LoVo (cell line): ENCODE measurements at regions not wholly inside any gene's neighbourhood (a gene's known extent, or its start where the extent isn't known, plus 50 kb on each side); places are given as distances from the start of the nearest gene placed in this dataset.
A peak's percentile ranks its signal among the peaks of the same experiment; 100 is the strongest.

ENCODE experiments used
- DNase-seq: peaks from one replicate; pipeline ENCODE4 v3.0.0-alpha.2; 2016; ENCODE audit warnings: low spot score

DNA sequence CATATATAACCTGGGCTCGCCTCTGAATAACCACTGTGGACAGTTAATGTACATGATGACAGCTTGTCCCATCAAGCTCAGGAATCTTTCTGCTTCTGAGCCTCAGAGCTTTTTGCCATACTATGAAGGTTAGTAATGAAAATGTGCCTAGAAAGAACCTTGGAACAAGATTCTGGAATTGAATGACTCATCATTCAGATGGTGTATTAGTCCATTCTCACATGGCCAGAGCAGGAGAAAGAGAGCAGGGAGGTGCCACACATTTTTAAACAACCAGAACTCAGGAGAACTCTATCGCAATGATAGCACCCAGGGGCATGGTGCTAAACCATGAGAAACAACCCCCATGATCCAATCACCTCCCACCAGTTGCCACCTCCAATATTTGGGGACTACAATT is 542.1 kb downstream of the PRR16 start:
- DNase-seq = no peak

DNA sequence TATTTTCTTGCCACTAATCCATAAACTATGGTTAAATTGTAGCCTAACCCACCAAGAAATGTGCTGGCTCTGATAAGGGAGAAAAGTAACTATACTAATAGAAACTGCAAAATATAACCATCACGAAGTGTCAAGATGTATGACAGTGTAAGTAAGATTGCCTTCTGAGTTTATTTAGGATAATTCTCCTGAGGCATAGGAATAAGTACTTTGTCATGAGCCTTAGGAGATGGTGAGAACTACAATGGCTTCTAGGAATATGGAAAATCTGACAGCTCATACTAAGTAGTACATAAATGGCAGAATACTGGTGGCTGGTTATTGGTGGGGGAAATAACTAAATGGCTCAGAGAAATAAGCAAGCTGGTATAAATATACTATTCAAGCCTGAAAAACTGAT is 543.9 kb downstream of the PRR16 start:
- DNase-seq = no peak

DNA sequence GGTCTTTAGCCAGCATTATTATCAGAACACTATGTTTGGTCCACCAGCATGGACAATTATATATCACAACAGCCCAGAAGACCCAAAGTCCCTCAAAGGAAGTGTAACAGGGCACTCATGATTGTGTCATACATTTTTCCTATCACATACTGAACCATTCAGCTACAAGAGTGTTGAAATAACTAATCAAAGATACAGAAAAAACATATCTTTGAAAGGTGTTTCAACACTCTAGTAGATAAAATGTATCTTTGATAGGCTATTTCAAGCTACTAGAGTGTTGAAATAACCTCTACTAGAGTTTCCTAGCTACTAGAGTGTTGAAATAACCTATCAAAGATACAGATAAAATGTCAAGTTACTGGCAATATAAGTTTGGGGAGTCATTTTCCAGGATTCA is 545.0 kb downstream of the PRR16 start:
- no peak for DNase-seq

DNA sequence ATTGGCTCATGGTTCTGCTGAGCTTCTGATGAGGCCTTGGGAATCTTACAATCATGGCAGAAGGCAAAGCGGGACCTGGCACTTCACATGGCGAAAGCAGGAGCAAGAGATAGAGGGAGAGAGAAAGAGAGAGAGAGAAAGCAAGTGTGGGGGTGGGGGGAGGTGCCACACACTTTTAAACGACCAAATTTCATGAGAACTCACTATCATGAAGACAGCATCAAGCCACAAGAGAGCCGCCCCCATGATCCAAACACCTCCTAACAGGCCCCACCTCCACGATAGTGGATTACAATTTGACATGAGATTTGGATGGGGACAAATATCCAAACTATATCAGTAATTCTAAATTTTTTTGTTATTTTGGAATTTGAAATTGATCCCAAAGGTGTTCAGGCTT is 553.9 kb downstream of the PRR16 start:
- no peak for DNase-seq

DNA sequence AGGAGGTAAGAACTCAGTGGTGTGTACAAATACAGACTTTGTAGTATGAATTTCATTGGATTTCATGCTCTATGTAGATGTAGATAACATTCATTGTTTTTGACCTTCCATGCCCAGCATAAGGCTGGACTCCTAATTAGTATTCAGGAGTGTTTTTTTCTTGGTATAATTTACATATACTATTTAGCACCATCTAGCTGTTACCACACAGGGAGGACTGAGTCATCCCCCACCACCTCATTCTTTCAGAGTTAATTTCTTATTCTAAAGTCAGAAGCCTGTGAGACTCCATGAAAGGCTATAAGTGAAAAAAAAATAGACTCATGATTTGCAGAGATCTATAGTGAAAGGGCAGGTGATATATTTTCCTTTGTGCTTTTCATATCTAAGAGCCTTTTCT is 555.0 kb downstream of the PRR16 start:
- no peak for DNase-seq

DNA sequence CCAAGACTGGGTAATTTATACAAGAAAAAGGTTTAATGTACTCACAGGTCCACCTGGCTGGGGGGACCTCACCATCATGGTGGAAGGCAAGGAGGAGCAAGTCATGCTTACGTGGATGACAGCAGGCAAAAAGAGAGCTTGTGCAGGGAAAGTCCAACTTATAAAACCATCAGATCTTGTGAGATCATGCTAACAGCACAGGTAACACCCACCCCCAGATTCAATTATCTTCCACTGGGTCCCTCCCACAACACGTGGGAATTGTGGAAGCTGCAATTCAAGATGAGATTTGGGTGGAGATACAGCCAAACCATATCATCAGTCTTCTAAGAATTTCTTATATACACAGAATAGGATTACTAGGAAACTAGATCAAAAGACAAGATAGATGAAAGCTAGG is 555.6 kb downstream of the PRR16 start:
- DNase-seq = no peak

DNA sequence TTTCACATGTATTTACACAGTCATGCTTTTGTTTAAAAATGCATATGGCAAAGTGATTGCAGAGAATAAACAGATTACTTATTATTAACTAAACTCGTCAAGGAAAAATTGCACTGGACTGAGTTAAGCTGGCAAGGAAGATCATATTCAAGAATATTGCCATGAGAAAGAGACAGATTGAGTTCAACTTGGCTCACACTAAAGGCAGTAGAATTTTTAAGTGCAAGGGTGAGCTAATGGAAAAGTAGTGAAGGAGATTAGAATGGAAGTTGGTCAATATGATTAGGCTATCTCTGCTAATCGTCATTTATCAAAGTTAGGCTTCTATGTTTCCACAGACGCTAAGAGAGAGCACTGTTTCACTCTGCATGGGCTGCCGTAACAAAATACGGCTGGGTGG is 557.6 kb downstream of the PRR16 start:
- DNase-seq = no peak

DNA sequence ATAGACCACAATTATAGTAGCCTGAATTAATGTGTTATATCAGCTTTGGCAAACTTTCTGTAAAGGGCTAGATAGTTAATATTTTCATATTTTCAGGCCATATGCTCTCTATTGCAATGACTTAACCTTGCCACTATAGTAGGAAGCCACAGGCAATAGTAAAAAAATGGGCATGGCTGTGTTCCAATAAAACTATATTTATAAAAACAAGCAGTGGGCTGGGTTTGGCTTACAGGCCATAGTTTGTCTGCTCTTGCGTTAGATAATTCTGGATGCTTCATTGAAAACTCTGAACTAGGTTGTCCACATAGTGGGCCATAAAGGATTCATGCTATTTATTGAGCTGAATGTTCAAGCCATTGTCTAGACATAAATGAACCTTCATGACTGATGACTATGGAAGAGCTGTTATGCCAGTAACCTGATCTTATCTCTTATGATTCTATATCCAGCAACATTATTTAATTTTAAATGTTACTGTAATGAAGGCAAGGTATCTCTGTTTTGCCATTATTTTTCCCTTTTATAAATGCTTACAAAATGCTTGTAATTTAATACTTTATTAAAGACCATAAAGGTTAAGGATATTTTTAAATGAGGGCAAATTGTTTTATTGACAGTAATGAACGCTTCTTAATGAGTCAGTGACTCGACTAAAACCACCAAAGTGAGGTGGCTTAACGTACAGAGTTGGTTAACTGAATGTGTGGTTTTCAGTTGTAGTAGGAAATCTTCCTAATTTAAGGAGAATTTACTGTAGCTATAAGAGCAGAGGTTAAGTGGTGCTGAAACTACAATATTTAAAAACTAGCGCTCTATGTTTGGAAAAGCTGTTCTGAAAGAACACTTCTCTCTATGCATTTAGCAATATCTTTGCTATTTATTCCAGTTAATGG is 560.6 kb downstream of the PRR16 start:
- DNase-seq = no peak

DNA sequence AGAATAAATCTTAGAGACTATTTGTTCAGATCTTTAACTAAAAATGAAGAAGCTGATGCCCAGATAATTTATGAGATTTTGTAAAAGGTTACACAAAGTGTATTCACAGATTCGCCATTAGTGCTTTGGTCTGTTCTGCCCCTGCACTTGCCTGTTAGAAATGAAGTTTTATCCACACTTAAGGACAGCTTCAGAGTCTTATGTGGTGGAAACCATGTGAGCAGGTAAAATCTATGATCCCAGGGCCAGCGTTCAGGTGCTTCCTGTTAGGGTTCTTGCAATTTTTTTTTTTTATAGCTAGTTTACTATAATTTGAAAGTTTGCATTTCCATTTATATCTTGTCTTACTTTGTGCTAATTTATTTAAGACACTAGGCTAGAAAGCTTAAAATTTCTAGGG is 561.6 kb downstream of the PRR16 start:
- DNase-seq = no peak

DNA sequence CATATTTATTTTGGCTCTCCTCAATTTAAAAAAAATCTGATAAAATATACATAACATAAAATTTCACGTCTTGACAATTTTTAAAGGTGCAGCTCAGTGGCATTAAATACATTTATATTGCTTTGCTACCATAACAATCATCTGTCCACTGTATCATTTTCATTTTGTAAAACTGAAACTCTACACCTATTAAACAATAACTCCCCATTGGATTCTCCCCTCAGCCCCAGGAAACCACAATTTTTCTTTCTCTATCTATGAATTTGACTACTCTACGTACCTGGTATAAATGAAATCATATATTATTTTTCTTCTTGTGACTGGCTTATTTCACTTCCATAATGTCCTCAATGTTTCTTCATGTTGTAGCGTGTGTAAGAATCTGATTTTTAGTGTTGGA is 563.5 kb downstream of the PRR16 start:
- no peak for DNase-seq

DNA sequence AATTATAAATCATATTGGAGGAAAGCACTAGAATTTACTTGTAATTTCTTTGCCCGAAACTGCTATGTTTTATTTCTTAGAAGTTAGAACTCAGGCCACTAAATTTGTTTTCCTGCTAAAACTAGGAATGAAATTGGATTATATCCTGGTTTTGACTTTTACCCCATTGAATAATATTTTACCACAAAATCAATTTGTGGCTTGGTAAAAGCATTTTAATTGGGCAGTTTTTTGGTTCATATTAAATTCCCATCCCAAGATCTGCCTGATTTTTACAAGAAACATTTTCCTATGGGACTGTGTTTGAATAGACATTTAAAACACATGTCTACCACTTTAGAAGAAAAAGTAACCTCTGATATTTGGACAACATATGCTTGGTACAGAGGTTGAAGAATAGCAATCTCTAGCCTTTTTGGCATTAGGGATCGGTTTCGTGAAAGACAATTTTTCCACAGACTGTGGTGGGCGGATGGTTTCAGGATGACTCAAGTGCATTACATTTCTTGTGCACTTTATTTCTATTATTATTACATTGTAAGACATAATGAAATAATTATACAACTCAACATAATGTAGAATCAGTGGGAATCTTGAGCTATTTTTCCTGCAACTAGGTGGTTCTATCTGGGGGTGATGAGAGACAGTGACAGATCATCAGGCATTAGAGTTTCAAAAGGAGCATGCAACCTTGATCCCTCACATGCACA is 565.6 kb downstream of the PRR16 start:
- no peak for DNase-seq

DNA sequence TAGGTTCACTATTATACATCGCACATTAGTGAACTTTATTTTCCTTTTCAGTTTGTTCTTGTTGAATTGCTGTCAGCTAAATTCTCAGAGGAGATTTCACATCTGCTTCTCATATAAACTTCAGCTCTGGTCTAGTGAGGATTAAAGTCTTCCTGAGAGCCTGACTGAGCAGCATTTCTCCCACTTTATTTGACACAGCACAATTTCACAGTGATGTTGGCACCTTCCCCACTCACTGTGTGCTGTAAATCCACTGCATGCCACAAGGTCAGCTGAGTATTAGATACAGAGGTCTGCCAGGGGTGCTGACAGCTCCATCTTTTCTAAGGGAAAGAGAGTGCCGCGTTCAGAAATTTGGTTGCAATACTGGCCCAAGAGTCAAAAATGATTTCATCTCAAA is 567.4 kb downstream of the PRR16 start:
- DNase-seq = no peak

DNA sequence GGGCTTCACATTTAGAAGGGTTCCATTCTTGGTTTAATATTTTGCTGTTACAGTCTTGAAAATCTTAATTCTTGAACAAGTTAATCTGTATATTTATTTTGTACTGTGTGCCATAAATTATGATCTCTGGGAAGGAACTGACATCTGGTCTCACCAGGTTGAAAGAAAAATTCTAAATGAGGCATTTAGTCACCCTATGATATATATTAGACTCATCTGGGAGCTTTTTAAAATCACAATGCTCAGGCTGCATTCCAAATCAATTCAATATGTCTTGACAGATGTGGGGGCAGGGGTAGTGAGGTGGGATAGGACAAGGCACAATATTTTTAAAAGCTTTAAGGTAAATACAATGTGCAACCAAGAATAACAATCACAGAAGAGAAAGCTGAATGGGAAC is 569.2 kb downstream of the PRR16 start:
- no peak for DNase-seq

DNA sequence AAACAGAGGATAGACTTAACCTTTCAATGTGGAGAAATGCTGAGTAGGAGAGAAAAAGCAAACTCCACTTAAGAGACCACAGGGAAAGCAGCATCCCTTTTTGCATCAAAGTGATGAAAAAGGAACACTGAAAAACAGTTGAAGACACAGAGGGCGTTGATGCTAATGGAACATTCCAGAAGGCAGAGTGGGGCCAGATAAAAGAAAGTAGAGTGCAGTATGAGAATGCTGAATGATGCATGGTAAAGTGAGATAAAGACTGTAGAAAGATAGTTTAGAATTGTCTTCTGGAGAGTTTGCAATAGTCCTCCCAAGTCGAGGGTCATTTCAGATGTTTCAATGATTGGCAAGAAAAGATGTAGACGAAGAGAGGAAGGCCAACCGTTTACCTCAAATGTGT is 574.3 kb downstream of the PRR16 start:
- no peak for DNase-seq

DNA sequence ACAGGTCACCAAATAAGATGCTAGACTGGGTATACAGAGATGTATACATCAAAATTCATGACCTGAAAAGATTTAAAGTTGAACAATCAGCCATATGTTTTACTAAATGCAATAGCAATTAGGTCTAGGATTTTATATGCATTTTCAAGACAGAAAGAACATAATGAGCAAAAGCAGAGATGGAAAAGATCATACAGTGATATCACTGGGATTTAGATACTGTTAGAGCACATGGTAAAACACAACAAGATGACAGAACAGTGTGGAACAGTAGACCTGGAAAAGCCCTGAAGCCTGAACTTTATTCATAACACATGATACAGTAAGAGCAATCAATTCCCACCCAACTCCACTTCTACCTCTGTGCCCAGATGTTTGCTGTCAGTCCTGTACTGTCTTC is 585.9 kb downstream of the PRR16 start:
- DNase-seq = no peak

DNA sequence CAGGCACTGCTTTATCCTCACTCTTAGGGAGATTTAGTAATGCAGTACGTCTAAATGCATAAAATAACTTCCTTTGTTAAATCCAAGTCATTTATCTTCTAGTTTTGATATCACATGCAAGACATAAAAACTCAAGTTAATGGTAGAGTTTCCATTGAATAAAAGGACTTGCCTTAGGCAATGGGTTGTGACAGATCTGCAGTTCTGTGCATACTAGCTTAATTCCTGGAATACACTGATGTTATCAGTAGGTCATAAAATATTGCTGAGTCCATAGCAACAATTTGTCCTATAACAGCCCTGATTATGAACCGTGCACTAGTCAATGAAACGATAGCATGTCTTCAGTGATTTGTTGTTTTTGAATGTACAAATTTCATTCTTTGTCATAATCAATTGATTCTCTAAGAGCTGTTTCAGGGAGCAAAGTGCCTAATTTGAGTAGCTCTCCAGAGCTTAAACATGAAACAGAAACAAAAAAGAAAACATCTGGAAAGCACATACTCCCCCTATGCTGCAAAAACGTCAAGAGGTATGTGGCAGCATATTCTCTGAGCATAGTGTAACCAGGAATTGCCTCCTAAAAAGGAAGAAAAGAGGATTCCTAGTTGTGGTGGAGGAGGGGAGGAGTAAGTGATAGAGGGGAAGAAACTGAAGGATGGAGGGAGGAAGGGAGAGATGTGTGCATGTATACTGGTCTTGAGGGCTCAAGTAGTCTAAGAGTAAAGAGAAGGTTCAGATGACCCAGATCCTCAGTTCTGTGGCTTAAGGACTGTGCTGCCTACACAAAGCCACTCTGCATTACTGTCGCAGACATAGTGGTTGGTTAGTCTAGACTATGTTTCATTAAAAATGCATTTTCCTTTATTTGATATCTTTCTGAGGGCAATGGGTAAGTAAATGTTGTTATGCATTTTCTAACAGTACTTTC is 589.2 kb downstream of the PRR16 start:
- DNase-seq = no peak

DNA sequence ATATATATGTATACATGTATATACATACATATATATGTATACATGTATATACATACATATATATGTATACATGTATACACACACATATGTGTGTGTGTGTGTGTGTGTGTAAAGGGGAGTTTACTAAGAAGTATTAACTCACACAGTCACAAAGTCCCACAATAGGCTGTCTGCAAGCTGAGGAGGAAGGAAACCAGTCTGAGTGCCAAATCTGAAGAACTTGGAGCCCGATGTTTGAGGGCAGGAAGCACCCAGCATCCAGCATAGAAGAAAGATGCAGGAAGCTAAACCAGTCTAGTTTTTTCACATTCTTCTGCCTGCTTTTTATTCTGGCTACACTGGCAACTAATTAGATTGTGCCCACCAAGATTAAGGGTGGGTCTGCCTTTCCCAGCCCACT is 591.5 kb downstream of the PRR16 start:
- DNase-seq = no peak

DNA sequence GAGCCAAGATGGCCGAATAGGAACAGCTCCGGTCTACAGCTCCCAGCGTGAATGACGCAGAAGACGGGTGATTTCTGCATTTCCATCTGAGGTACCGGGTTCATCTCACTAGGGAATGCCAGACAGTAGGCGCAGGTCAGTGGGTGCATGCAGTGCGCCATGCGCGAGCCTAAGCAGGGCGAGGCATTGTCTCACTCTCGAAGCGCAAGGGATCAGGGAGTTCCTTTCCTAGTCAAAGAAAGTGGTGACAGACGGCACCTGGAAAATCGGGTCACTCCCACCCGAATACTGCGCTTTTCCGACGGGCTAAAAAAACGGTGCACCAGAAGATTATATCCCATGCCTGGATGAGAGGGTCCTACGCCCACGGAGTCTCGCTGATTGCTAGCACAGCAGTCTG is 600.1 kb downstream of the PRR16 start:
- DNase-seq = peak; percentile 20

DNA sequence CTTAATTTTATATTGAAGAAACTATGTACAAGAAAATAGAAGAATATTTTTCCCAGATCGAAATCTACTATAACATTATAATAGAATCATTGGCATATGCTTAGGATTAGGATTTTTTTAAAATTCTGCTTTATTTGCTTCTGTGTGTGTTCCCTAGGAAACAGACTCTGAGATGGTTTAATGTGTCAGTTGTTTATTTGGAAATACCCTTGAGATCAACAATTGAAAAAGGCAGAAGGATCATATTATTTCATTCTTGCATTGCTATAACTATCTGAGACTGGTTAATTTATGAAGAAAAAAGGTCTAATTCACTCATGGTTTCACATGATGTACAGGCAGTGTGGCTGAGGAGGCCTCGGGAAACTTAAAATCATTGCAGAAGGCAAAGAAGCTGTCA is 622.6 kb downstream of the PRR16 start:
- no peak for DNase-seq

DNA sequence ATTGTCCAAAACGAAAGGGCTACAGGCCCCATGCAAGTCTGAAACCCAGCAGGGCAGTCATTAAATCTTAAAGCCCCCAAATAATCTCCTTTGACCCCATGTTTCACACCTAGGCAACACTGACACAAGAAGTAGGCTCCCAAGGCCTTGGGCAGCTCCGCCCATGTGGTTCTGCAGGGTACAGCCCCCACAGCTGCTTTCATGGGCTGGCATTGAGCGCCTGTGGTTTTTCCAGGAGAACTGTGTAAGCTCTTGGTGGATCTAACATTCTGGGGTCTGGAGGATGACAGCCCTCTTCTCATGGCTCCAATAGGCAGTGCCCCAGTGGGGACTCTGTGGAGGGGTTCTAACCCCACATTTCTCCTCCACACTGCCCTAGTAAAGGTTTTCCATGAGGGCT is 623.5 kb downstream of the PRR16 start:
- DNase-seq = no peak

DNA sequence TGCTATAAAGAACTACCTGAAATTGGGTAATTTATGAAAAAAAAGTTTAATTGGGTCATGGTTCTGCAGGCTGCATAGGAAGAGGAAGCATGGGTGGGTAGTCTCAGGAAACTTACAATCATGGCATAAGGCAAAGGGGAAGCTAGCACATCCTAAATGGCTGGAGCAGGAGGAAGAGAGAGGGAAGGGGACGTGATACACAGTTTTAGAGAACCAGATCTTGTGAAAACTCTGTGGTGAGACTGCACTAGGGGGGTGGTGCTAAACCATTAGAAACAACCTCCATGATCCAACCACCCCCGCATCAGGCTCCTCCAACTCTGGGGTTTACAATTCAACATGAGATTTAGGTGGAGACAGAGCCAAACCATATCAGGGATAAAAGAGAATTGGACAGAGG is 624.2 kb downstream of the PRR16 start:
- DNase-seq = no peak

DNA sequence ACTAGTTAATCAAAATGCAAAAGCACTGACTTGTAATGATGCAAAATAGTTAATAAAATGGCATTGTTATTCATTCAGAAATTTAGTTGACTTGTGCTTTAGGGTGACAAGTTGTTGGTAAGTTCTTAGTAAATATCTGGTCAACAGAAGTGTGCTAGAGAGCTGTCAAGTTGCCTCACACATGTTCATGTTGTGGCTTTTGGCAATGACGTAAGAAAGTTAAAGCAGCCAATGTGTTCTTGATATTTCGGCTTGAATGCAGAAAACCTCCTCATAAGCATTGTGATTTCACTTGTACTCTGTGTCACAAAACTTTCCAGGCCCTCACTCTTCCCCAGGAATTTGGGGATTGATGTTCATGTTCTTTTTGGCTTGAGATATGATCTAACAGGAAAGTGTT is 626.7 kb downstream of the PRR16 start:
- no peak for DNase-seq

DNA sequence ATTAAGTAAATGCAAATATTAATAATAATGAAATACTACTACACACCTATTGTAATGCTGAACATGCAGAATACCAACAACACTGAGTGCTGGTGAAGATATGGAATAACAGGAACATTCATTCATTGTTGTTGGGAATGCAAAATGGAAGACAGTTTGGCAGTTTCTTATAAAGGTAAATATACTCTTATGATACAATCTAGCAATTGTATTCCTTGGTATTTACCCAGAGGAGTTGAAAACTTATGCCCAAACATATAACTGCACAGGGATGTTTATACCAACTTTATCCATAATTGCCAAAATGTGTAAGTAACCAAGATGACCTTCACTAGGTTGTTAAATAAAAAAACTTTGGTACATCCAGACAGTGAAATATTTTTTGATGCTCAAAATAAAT is 636.8 kb downstream of the PRR16 start:
- DNase-seq = no peak
